ENCODE measurements at regions not wholly inside any gene's neighbourhood (a gene's known extent, or its start where the extent isn't known, plus 50 kb on each side); places are given as distances from the start of the nearest gene placed in this dataset.

GRCh38 chr10:75297021-75297599 is 61.4 kb upstream of the COMTD1 start:
- Histone ChIP-seq H4K20me1 (ENCODE audit: insufficient read depth) (no peaks in the 10 kb centered on the region), H3K36me3 (replicated peaks in 1 of 2; ENCODE audit: control insufficient read depth in 1 of 2, insufficient read depth in 2 of 2, low read length in 1 of 2) (no peaks in the 10 kb centered on the region), H3K27ac (ENCODE audit: low read depth in 2 of 2, low read length in 1 of 2) (no peak overlapping the region), H3K4me1 (ENCODE audit: control insufficient read depth in 1 of 2, insufficient read depth in 2 of 2, low read depth in 1 of 2, low read length in 1 of 2) (peaks cover 5 to 19% of the 10 kb centered on the region in 2 experiments; a peak in 3 of 4 replicates), H3K4me2 (no peak overlapping the region), H2AFZ (ENCODE audit: low read depth) (no peak overlapping the region), H3K9ac (no peak overlapping the region), H3K4me3 (ENCODE audit: low read depth in 2 of 2, low read length in 1 of 2) (no peak overlapping the region), H3K79me2 (ENCODE audit: insufficient read depth) (no peaks in the 10 kb centered on the region), H3F3A (replicated peaks; ENCODE audit: insufficient read depth) (no peaks in the 10 kb centered on the region), H3K9me3 (peaks cover 5% of the 10 kb centered on the region; the same call in 1 of the 2 replicates), H3K27me3 (ENCODE audit: insufficient read depth) (no peaks in the 10 kb centered on the region), H3K9me2 (no peaks in the 10 kb centered on the region)
- no peak for DNase-seq
- CTCF ChIA-PET: interaction anchor here (1.0 to 2.3 kb wide), 2 partner anchors 61 to 72 kb away, joined by 3 to 11 read pairs; partner anchors contain the start of gene COMTD1
- WGBS (ENCODE audit: low lambda C conversion rate): 45% methylated on average over 2 of the region's 2 CpGs
- POLR2A ChIA-PET: no interaction called here
- no peak for TF ChIP-seq NRF1 (IDR thresholded peaks at IDR 0.05; ENCODE audit: low read depth, low read length)
- TF ChIP-seq JUND (IDR thresholded peaks at IDR 0.05): no peak
- TF ChIP-seq RCOR1 (IDR thresholded peaks at IDR 0.05; ENCODE audit: low read length): no peak
- no peak for TF ChIP-seq EP300 (IDR thresholded peaks at IDR 0.05; ENCODE audit: borderline replicate concordance in 1 of 2, low read depth in 1 of 2, low read length in 1 of 2)
- no peak for TF ChIP-seq TCF12 (IDR thresholded peaks at IDR 0.05)
- TF ChIP-seq USF2 (IDR thresholded peaks at IDR 0.05; ENCODE audit: borderline replicate concordance, low read depth, low read length): no peak
- no peak for TF ChIP-seq ELF1 (IDR thresholded peaks at IDR 0.05)
- no peak for TF ChIP-seq TAF1 (IDR thresholded peaks at IDR 0.05; ENCODE audit: borderline replicate concordance, low read depth, low read length)
- TF ChIP-seq, protein P1, sequence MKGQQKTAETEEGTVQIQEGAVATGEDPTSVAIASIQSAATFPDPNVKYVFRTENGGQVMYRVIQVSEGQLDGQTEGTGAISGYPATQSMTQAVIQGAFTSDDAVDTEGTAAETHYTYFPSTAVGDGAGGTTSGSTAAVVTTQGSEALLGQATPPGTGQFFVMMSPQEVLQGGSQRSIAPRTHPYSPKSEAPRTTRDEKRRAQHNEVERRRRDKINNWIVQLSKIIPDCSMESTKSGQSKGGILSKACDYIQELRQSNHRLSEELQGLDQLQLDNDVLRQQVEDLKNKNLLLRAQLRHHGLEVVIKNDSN (IDR thresholded peaks at IDR 0.05; ENCODE audit: borderline replicate concordance, low read depth): no peak
- TF ChIP-seq TEAD4 (IDR thresholded peaks at IDR 0.05; ENCODE audit: borderline replicate concordance, insufficient read depth): no peak
- TF ChIP-seq SMC3 (IDR thresholded peaks at IDR 0.05; ENCODE audit: low read depth, low read length): no peak
- TF ChIP-seq YY1 (IDR thresholded peaks at IDR 0.05; ENCODE audit: low read depth): no peak
- no peak for TF ChIP-seq FOSL2 (IDR thresholded peaks at IDR 0.05; ENCODE audit: borderline replicate concordance, low read depth)
- TF ChIP-seq, protein P2, sequence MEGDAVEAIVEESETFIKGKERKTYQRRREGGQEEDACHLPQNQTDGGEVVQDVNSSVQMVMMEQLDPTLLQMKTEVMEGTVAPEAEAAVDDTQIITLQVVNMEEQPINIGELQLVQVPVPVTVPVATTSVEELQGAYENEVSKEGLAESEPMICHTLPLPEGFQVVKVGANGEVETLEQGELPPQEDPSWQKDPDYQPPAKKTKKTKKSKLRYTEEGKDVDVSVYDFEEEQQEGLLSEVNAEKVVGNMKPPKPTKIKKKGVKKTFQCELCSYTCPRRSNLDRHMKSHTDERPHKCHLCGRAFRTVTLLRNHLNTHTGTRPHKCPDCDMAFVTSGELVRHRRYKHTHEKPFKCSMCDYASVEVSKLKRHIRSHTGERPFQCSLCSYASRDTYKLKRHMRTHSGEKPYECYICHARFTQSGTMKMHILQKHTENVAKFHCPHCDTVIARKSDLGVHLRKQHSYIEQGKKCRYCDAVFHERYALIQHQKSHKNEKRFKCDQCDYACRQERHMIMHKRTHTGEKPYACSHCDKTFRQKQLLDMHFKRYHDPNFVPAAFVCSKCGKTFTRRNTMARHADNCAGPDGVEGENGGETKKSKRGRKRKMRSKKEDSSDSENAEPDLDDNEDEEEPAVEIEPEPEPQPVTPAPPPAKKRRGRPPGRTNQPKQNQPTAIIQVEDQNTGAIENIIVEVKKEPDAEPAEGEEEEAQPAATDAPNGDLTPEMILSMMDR (IDR thresholded peaks at IDR 0.05): no peak
- no peak for TF ChIP-seq GATA2 (CRISPR knock-in tag; IDR thresholded peaks at IDR 0.05)
- no peak for TF ChIP-seq RAD21 (IDR thresholded peaks at IDR 0.05; ENCODE audit: low read length)
- TF ChIP-seq CHD2 (IDR thresholded peaks at IDR 0.05; ENCODE audit: low read length, partially characterized antibody): no peak
- no peak for TF ChIP-seq NFIC (IDR thresholded peaks at IDR 0.05; ENCODE audit: borderline replicate concordance)
- TF ChIP-seq IRF3 (IDR thresholded peaks at IDR 0.05; ENCODE audit: low read depth, low read length): no peak

Data from SK-N-SH (cell line).